NCI-H460 (cell line): ENCODE measurements at regions not wholly inside any gene's neighbourhood (a gene's known extent, or its start where the extent isn't known, plus 50 kb on each side); places are given as distances from the start of the nearest gene placed in this dataset.
A peak's percentile ranks its signal among the peaks of the same experiment; 100 is the strongest.

ENCODE experiments used
- DNase-seq: peaks from one replicate; pipeline ENCODE4 v3.0.0-alpha.2; 2016; ENCODE audit warnings: low read depth; ENCODE audit errors: extremely low read depth

DNA sequence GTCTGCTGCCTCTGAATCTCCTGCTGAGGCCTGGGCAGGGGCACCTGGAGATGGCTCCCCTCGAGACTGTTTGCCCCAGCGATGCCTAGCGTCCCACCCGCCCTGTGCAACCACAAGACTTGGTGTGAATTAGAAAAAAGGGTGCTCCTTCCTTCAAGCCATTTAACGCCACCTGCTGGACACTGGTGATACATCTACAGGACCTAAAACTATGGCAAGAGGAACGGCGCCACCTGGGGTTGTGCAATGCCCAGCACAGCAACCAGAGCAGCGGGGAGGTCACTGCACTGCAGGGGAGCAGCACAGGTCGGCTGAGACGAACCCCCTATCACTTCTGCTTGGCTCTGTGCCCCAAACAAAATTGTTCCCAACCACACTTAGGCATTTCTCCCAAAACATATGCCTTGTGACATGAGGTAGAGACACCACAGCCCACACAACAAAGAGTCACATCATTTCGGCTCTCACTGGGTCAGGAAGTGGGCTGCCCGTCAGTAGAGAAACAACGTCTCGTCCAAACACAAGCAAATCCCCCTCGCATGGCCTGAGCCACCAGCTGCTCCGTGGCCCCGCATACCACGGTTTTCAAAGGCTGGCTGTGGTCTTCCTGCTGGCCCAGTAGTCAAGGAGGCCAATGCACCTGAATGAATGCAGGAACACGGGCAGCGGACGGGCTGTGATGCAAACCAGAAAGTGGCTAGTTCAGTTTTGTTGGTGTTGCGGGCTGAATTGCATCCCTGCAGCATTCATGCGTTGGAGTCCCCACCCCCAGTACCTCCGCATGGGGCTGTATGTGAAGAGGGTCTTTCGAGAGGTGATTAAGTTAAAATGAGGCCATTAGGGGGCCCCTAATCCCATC lies 171.9 kb downstream of the SHANK2 start:
- peak; percentile 64 for DNase-seq

DNA sequence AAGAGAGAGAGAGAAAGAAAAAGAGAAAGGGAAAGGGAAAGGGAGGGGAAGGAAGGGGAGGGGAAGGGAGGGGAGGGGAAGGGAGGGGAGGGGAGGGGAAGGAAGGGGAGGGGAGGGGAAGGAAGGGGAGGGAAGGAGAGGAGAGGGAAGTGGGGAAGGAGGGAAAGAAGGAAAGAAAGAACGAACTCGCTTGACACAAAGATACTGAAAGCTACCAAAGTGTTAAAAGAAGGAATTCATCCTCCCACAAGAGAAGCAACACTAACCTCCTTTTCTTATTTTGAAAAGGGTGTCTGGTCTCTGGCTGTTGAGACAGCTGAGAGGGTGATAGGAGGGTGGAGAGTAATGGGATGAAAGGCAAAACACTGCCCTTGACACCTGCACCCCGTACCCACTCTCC lies 172.6 kb downstream of the SHANK2 start:
- DNase-seq = no peak

DNA sequence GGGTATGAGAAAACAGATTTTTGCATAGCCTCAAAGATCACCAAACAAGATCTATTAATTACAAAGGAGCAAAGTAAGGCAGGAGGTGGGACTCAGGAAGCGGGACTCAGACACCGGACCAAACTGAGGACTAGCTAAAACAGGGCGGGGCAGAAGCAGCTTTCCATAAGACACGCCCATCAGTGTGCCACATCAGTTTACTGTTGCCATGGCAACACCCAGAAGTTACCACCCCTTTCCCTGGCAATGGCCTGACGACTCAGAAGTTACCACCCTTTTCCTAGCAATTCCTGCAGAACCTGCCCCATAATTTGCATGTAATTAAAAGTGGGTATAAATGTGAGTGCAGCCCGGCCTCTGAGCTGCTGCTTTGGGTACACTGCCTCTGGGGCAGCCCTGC lies 173.9 kb downstream of the SHANK2 start:
- DNase-seq = peak; percentile 1

DNA sequence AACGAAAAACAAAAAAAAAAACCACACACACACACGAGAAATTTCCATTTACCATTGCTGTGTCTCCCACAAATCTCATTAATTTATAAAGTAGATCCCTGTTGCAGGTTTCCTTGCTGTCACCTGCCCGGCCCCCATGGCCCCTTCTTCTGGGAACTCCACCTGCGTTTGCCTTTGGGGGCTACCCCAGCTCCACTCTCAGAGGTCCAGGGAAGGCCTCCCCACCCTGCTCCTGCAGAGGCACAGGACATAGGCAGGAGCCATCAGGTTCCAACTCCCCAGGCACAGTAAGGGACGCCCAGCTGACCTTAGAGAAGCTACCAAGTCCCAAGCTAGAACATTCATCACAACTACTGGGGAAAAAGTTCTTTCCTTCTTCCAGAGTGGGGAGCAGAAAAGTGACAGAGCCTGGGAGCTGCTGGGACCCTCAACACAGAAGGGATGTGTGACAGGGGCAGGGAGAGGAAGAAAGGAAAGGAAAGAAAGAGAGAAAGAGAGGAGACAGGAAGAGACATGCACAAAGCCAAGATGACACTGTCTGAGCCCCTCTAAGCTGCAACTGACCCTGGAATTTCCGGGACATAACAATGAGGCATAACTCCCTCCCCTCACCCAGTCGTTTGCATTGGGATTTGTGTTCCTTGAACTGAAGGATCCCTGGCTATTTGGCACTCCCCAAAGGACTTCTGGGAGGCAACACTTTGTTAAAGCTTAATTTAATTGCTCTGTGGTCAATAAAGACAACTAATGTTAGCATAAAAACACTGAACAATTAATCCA lies 175.7 kb downstream of the SHANK2 start:
- DNase-seq = no peak

DNA sequence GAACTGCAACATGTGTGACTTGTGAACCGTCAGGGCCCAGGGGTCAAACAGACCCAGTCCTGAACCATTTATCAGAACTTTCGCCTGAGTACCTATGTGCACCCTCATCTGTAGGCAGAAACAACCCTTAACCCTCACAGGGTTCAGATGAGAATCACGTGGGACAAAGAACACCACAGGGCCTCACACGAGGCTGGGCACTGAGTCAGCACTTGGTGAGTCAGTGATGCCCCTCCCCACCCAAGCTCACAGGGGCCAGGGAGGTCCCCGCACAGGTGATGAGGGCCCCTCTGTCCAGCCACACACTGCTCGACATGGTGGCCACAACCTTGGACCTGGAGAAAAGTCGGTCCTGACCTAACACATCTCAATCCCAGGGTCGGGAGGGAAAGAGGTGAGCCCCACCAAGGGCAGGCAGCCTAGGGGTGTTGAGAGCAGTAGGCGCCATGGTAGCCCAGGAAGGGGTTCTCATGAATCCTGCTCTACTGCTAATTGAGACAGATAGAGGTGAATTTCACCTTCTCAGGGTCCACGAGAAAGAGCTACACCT lies 176.4 kb downstream of the SHANK2 start:
- no peak for DNase-seq

DNA sequence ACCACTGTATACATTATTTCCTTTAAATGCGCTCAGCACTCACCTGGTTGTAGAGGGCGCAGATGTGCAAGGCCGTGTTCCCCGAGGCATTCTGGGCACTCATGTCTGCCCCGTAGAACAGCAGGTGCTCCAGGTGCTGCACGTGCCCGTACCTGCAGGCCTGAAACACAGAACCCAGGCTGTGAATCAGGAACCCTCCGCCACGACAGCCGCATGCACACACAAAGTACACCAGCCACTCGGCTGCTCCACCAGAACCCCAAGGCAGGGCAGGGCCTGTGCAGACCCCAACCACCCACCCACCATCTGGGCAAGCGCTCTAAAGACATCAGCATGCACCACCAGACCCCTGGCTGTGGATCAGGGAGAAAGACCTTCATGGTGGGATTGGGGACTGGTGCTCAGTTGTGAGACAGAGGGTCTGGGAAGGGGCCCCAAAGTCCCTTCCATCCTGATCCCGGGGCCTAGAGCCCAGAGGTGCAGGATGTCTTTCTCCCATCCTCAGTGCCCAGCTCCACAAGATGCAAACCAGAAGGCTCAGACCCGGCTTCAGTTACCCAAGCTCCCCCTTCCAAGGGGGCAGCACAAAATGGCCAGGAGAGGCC lies 177.2 kb downstream of the SHANK2 start:
- no peak for DNase-seq

DNA sequence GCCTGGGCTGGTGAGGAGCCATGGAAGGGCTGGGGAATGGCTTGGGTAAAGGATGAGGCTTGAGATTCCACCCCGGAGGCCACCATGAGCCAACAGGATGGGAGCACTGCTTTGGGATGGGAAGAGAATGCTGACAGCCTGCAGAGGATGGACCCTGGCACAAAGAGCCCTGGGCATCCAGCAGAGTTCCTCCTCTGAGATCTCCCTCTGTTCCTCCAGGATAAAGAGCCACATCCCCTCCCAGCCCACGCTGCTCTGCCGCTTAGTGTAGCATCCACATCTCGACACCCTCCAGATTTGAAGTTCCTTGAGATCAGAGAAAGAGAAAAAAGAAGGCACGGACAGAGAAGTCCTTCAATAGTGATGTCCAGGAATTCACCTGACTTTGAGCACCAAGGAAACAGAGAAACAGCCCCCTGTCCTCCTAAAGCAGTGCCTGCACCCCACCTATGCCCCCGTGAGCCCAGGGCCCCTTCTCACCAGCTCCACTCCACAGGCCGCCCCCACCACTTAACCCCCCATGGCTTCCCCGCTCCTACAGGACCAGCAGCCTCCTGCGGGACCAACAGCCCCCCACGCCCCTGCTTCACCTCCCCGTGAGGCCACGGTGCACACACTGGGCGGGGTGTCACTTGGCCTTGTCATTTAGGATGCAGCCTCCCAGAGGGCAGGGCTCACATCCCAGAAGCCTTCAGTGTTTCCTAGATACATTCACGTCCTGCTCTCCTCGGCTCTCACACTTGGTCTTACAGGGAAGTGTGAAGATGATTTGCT lies 180.5 kb downstream of the SHANK2 start:
- no peak for DNase-seq

DNA sequence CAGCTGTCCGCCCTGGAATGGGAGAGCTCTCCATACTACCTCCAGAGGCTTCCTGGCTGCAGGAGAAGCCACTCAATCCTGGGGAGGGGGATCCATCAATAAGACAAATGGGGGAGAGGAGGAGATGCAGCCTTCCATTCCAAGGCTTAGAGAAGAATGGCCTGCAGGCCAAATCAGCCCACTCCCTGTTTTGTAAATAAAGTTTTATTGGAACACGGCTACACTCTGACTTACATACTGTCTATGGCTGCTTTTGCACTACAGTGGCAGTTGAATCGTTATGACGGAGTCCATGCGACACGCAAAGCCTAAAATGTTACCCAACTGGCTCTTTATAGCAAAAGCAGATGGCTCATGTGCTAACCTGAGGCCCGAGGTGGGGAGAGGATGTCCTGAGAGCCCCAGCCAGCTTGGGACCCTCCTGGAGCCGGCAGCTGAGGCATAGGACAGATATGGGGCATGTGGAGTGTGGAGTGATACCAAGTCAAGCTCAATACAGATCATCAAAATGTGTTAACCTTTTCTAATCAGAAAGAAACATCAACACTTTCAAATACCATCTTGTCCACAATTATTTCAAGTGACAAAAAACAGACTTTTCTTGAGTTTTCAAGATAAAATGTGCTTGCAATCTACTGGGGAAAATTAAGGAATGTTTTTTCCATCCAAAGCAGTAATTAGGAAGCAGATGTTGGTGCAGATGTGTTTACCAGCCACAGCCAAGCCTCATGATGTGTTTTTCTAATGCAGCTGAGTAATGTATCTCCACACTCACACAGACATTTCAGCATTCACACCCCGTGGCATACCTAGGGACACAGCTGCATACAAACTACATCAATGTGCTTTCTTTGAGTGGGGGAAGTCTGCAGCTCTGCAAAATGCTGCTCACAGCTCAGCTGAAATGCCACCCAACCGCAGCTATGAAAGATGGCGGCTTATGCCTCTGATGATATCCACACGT lies 181.6 kb downstream of the SHANK2 start:
- DNase-seq = no peak

DNA sequence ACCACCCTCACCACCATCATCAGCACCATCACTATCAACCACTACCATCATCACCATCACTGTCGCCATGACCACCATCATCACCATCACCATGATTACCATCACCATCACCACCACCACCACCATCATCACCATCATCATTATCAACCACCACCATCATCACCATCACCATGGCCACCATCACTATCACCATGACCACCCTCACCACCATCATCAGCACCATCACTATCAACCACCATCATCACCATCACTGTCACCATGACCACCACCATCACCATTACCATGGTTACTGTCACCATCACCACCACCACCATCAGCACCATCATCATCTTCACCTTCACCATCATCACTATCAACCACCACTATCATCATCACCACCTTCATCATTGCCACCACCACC lies 183.4 kb downstream of the SHANK2 start:
- no peak for DNase-seq

DNA sequence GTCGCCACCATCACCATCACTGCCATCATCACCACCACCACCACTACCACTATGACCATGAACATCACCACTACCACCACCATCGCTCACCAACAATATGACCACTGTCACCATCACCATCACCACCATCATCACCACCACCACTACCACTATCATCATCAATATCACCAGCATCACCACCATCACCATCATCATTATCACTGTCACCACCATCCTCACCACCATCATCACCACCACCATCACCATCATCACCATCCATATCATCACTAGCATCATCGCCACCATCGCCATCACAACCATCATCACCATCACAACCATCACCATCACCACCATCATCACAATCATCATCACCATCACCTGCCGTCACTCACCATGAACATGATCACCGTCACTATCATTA lies 184.6 kb downstream of the SHANK2 start:
- no peak for DNase-seq

DNA sequence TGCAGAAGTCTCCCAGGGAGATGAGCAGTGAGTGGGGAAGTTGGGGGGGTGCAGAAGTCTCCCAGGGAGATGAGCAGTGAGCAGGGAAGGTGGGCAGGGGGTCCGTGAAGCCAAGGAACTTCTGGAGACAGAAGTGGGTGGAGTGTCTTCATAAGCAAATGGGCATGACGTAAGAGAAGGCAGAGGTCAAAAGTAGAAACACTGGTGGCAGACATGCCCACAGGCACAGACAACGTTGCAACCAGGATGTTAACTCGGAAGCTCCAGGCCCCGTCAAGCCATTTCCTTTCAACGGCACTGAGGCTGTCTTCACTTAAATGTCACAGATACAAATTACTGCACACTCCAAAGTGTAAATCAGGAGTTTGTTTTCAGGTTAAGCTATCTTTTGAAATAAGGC lies 186.1 kb downstream of the SHANK2 start:
- no peak for DNase-seq

DNA sequence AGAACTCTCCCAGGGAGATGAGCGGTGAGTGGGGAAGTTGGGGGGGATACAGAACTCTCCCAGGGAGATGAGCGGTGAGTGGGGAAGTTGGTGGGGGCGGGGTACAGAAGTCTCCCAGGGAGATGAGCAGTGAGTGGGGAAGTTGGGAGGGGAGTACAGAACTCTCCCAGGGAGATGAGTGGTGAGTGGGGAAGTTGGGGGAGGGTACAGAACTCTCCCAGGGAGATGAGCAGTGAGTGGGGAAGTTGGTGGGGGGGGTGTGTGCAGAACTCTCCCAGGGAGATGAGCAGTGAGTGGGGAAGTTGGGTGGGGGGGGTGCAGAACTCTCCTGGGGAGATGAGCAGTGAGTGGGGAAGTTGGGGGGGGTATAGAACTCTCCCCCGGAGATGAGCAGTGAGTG lies 186.5 kb downstream of the SHANK2 start:
- no peak for DNase-seq

DNA sequence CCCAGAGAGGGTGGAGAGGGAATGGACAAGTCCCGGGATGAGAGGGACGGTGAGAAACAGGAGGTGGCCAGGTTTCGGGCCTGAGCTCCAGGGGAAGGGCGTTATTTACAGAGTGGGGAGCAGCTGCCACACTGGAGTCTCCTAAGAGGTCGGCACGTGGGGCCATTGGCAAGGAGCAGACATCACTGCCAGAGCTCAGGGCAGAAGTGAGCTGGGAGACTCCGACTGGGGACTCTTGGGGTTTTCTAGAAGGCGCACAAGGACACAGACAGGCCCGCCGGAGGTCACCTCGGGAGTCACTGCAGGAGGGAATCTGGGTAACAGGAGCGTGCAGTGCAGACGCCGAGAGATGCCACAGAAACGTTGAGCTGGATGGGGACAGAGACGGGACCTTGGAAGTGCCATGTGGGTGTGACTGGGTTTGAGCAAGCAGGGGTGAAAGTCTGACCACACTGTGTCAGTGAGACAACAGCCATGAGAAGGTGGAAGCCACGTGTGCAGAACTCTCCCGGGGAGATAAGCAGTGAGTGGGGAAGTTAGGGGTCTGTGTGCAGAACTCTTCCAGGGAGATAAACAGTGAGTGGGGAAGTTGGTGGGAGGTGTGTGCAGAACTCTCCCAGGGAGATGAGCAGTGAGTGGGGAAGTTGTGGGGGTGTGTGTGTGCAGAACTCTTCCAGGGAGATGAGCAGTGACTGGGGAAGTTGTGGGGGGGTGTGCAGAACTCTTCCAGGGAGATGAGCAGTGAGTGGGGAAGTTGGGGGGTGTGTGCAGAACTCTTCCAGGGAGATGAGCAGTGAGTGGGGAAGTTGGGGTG lies 187.5 kb downstream of the SHANK2 start:
- DNase-seq = no peak

DNA sequence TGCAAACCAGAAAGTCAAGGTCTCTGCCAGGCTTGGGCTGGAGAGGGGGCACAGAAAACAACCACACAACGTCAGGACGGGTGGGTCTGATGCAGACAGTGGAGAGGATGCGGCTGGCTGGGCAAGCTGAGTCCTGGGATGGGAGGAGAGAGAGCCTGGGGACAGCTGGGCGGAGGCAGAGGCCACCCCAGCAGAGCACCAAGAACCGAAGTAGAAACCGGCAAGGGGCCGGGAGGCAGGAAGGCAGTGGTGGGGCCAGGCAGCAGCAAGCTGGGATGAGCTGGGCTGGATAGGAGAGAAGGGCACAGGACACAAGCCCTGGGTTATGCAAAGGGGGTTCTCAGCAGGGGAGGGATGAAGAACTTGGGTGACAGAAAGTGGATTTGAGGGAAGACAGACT lies 188.2 kb downstream of the SHANK2 start:
- no peak for DNase-seq

DNA sequence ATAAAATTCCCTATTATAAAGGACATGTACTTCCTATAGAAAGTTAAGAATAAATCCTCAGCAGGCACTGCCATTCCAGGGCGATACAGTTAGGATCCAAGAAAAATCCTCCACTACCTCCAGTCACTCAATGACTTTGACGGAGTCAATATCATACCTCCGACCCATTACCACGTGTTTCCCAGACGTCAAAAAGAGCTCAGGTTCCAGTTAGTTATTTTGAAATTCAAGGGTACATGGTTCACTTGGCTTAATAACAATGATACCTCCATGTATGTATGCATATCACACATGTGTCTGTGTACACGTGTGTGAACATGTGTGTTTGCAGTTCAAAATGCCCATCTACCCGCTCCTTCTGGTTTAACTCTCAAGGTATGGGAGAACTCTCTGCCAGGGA lies 189.2 kb downstream of the SHANK2 start:
- DNase-seq = no peak

DNA sequence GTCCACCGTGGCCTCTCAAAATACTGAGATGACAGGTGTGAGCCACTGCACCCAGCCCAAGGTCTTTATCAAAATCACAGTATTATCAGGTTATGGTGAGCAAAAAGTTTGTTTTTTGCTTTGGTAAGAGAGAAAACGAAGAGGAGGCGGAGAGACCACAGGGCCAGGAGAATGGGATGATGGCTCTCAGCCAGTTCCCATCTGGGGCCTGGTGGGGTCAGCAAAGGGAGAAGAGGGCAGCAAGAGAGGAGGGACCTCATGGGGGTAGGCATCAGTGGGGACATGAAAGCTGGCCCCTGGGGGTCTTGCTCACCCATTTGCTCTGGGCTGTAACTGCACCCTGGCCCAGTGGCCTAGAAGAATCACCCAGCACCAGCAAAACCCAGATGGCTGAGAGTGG lies 190.2 kb downstream of the SHANK2 start:
- DNase-seq = no peak

DNA sequence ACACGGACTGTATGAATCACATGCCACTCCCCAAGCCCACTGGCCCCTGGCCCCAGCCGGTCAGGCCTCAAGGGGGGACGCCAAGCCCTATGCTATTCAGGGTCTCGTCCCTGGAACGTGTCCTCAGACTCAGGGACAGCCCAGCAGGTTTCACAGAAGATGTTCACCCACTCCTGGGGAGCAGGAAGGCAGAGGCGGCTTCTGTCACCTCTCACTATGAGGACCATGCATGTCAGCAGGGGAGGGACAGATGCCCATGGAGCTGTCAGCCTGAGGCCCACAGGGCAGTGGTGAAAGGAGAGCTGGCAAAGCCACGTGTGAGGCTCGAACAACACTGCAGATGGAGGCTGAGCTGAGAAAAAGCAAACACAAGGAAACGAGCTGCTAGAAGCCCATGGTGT lies 192.0 kb downstream of the SHANK2 start:
- DNase-seq = no peak

DNA sequence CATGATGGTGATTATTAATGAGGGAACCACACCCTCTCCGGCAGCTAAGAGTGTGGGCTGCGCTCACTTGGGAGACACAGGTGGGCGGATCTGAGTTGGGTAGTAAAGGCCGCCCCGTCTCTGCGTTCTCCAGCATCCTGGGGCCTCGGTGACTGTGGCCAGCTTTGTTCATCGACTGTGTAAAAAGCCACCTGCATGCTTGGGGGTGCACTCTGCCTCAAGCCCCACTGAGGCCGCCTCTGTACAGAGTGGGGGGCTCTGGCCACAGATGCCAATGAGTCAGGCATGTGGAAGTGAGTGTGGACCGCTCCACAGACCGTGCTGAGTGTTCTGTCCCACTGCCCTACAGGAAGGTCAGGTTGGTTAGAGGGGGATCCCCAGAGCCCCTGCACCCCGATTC lies 192.7 kb downstream of the SHANK2 start:
- no peak for DNase-seq

DNA sequence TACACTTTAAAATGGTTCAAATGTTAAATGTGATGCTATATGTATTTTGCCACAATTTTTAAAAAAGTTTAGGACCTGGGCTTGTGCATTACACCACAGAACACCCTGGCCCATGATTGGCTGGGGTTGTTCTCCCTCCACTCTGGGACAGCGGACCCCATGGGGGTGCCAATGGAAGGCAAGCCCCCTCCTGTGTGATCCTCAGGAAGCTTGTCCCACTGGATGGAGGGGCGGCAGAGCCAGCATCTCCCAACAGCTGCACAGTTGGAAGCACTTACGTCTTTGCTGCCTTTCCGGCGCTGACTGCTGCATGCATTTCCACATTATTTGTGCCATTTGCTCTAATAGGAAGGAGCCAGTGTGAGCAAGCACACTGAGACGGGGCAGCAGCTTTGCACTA lies 196.5 kb downstream of the SHANK2 start:
- no peak for DNase-seq
